ENCODE measurements at regions not wholly inside any gene's neighbourhood (a gene's known extent, or its start where the extent isn't known, plus 50 kb on each side); places are given as distances from the start of the nearest gene placed in this dataset.

GRCh38 chr6:51161752-51162151 lies 343.1 kb downstream of the TFAP2B start:
- no peak for TF ChIP-seq CTCF (IDR thresholded peaks at IDR 0.05; ENCODE audit: insufficient read depth, low read length, poor library complexity, severe bottlenecking)
- TF ChIP-seq EZH2phosphoT487 (conservative IDR thresholded peaks at IDR 0.05; ENCODE audit: low read length), result no peak
